OCI-LY7 (cell line): ENCODE measurements at regions not wholly inside any gene's neighbourhood (a gene's known extent, or its start where the extent isn't known, plus 50 kb on each side); places are given as distances from the start of the nearest gene placed in this dataset.

ENCODE experiments used
- EZH2phosphoT487 ChIP-seq: fragments of 200-600 bp; sonication (generic); IDR thresholded peaks from 2 replicates; pipeline ENCODE4 v1.6.1; 2018; ENCODE audit warnings: low read depth, borderline replicate concordance, mild to moderate bottlenecking, mixed run types, antibody characterized with exemption, low read length, moderate library complexity, mixed read lengths
- TF ChIP-seq, protein P1 (sequence below): fragments of 200-600 bp; sonication (generic); conservative IDR thresholded peaks from 2 replicates; pipeline ENCODE4 v1.5.1; 2014; ENCODE audit warnings: mild to moderate bottlenecking, antibody characterized with exemption, low read length, moderate library complexity, mixed read lengths

DNA sequence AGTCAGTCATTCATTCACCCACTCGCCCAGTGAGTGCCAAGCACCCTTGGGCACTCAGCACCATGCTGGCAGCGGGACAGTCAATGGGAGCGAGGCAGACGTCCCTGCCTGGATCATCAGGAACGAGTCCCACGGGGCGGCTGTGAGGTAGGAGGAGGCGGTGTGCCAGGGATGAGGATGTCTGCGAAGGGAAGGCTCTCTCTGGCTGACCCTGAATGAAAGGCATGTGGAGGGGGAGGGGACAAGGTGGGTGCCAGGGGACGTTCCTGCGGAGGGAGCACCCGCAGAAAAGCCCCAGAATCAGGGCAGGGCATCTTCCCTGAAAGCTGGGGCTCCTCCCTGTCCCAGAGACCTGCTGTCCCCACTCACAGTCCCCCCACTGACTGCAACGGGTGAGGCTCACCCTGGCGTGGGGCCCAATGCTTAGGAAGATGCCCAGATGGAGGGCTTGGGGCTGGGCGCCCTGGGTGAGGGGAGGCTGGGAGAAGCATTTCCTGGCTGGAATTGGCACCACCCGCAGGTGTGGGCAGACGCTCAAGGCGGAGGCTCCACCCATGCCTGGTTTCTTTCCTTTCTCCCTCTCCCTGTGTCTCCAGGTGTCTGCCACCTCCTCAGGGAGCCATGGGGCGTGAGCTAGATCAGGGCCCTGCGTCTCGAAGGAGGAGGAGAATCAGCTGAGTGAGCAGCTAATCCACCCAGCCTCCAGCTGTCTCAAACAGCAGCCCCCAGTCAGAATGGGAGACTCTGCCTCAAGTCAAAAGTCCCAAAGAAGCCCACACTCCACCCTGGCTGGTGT lies 179.0 kb upstream of the PPP1R26 start:
- TF ChIP-seq, protein P1, sequence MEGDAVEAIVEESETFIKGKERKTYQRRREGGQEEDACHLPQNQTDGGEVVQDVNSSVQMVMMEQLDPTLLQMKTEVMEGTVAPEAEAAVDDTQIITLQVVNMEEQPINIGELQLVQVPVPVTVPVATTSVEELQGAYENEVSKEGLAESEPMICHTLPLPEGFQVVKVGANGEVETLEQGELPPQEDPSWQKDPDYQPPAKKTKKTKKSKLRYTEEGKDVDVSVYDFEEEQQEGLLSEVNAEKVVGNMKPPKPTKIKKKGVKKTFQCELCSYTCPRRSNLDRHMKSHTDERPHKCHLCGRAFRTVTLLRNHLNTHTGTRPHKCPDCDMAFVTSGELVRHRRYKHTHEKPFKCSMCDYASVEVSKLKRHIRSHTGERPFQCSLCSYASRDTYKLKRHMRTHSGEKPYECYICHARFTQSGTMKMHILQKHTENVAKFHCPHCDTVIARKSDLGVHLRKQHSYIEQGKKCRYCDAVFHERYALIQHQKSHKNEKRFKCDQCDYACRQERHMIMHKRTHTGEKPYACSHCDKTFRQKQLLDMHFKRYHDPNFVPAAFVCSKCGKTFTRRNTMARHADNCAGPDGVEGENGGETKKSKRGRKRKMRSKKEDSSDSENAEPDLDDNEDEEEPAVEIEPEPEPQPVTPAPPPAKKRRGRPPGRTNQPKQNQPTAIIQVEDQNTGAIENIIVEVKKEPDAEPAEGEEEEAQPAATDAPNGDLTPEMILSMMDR = no peak
- no peak for TF ChIP-seq EZH2phosphoT487
